Uterus (tissue), 3 donors: ENCODE measurements at regions not wholly inside any gene's neighbourhood (a gene's known extent, or its start where the extent isn't known, plus 50 kb on each side); places are given as distances from the start of the nearest gene placed in this dataset.

Source experiments
- DNase-seq, 2 donors: peaks; one replicate each; pipeline ENCODE4 v3.0.0-alpha.2; 2019 to 2020
- H3K27ac ChIP-seq, 2 donors: fragments of 200-600 bp; sonication (generic); 1 replicate in 1 of 2; 2 replicates in 1 of 2; pipeline ENCODE4 v1.5.1; 2016 to 2018
- H3K27me3 ChIP-seq, 2 donors: fragments of 200-600 bp; sonication (generic); one replicate each; pipeline ENCODE4 v1.5.1; 2018 to 2019; ENCODE audit warnings: control low read depth in 1 of 2
- H3K36me3 ChIP-seq, 2 donors: fragments of 200-600 bp; sonication (generic); one replicate each; pipeline ENCODE4 v1.5.1; 2019; ENCODE audit warnings: control low read depth in 1 of 2
- H3K4me1 ChIP-seq, 2 donors: fragments of 200-600 bp; sonication (generic); one replicate each; pipeline ENCODE4 v1.5.1; 2018 to 2019; ENCODE audit warnings: control low read depth in 1 of 2
- H3K4me3 ChIP-seq, 2 donors: fragments of 200-600 bp; sonication (generic); 1 replicate in 1 of 2; 2 replicates in 1 of 2; pipeline ENCODE4 v1.5.1; 2018 to 2019; ENCODE audit warnings: mild to moderate bottlenecking in 1 of 2
- H3K9me3 ChIP-seq, 2 donors: fragments of 200-600 bp; sonication (generic); one replicate each; pipeline ENCODE4 v1.5.1; 2019; ENCODE audit warnings: control low read depth in 1 of 2
- POLR2A ChIP-seq, 2 donors: fragments of 450-650 bp; IDR thresholded peaks; one replicate each; pipeline ENCODE4 v1.6.1; 2016; ENCODE audit warnings: antibody characterized with exemption in 2 of 2, mild to moderate bottlenecking in 1 of 2, moderate library complexity in 1 of 2
- intact Hi-C: fragments of 100-400 bp; cut with DNase I; formaldehyde crosslinking; loops from one replicate; pipeline ENCODE4 v1.15.1; 2023; ENCODE audit warnings: low total_unique reads
- TF ChIP-seq, protein P1 (sequence below), 4 experiments: fragments of 200-600 bp in 2 of 4; fragments of 450-650 bp in 2 of 4; sonication (generic) in 2 of 4; IDR thresholded peaks; one replicate each; pipeline ENCODE4 v1.5.1; 2016 to 2019; ENCODE audit warnings: antibody characterized with exemption in 4 of 4, mild to moderate bottlenecking in 2 of 4, moderate library complexity in 1 of 4
- donor health status: DM: yes; HTN: yes; CAD: no.

DNA sequence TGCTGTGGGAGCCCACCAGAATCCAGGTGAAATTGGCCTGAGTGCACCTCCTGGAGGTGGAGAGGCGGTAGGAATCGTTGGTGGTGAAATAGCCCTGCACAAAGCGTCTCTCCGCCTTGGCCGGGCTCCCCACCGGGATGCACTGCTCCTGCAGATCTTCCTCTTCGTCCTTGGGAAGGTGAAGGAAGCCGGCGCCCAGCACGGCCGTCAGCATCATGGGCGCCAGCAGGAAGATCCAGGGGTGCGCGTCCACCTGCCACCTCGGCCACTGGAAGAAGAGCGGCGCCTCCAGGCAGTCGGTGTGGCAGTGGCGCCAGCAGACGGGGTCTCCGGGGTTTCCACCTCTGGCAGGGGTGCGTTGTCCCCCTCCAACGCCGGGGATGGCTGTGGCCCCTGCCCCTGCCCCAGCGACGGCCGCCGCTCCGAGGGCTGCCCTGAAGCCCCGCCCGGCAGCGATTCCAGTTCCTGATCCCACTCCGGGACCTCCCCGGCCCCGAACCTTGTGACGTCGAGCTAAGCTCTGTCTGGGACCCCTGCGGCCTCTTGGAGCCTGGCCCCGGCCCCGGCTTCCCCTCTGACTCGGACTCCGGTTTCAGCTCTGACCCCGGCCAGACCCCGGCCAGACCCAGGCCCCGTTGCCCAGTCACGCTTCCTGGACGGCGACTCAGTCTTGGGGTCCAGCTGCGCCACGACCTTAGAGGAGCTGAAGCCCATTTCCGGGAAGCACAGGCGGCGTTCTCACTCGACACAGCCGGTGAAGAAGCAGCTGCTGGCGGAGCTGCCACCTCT, 91.9 kb downstream of the CD164 start:
- Histone ChIP-seq H3K27me3 (no peaks in the 10 kb centered on the region), H3K4me1 (no peaks in the 10 kb centered on the region), H3K9me3 (no peaks in the 10 kb centered on the region), H3K4me3 (no peak overlapping the region), H3K36me3 (no peaks in the 10 kb centered on the region), H3K27ac (no peak overlapping the region)
- DNase-seq = no peak
- intact Hi-C loops = no loop called here
- TF ChIP-seq, protein P1, sequence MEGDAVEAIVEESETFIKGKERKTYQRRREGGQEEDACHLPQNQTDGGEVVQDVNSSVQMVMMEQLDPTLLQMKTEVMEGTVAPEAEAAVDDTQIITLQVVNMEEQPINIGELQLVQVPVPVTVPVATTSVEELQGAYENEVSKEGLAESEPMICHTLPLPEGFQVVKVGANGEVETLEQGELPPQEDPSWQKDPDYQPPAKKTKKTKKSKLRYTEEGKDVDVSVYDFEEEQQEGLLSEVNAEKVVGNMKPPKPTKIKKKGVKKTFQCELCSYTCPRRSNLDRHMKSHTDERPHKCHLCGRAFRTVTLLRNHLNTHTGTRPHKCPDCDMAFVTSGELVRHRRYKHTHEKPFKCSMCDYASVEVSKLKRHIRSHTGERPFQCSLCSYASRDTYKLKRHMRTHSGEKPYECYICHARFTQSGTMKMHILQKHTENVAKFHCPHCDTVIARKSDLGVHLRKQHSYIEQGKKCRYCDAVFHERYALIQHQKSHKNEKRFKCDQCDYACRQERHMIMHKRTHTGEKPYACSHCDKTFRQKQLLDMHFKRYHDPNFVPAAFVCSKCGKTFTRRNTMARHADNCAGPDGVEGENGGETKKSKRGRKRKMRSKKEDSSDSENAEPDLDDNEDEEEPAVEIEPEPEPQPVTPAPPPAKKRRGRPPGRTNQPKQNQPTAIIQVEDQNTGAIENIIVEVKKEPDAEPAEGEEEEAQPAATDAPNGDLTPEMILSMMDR (IDR thresholded peaks at IDR 0.05) = no peak
- TF ChIP-seq POLR2A (IDR thresholded peaks at IDR 0.05) = no peak

- no peaks in the 10 kb centered on the region for H3K36me3 ChIP-seq
- intact Hi-C loops = no loop called here
- no peaks in the 10 kb centered on the region for H3K9me3 ChIP-seq
- H3K4me3 ChIP-seq = no peak overlapping the region
- H3K27me3 ChIP-seq = no peaks in the 10 kb centered on the region
- TF ChIP-seq POLR2A (IDR thresholded peaks at IDR 0.05) = no peak
- TF ChIP-seq, protein P1 (IDR thresholded peaks at IDR 0.05) = no peak
- DNase-seq = no peak
- H3K27ac ChIP-seq = no peak overlapping the region
- H3K4me1 ChIP-seq = no peaks in the 10 kb centered on the region
These were observed 96.9 kb downstream of the CD164 start for GRCh38 chr6:109285366-109285765.

DNA sequence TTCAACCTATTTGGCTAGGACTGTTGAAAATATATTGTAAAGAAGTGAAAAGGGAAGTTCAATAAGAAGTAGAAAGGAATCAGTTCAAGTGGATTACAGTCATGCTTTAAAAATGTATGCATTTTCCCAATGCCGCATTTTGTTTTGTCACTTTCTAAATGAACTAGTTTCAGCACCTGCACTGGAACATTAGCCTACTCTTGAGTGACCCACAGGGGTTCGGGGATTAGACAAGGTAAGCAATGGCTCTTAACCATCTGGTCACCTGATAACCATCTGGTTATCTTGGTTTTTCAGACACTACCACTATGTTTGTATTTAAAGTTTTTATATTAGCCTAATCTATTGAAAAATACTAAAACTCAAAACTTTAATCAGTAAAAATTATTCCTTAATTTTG, 97.6 kb downstream of the CD164 start:
- H3K27ac ChIP-seq = no peak overlapping the region
- H3K4me1 ChIP-seq = no peaks in the 10 kb centered on the region
- no peak for DNase-seq
- TF ChIP-seq, protein P1 (IDR thresholded peaks at IDR 0.05) = no peak
- no peak for TF ChIP-seq POLR2A (IDR thresholded peaks at IDR 0.05)
- H3K9me3 ChIP-seq = no peaks in the 10 kb centered on the region
- intact Hi-C loops = no loop called here
- H3K27me3 ChIP-seq = no peaks in the 10 kb centered on the region
- no peak overlapping the region for H3K4me3 ChIP-seq
- H3K36me3 ChIP-seq = no peaks in the 10 kb centered on the region

GRCh38 chr6:109282756-109283155, 99.5 kb downstream of the CD164 start:
- H3K36me3 ChIP-seq = no peaks in the 10 kb centered on the region
- no peaks in the 10 kb centered on the region for H3K4me1 ChIP-seq
- TF ChIP-seq POLR2A (IDR thresholded peaks at IDR 0.05) = no peak
- TF ChIP-seq, protein P1 (IDR thresholded peaks at IDR 0.05) = no peak
- H3K27me3 ChIP-seq = no peaks in the 10 kb centered on the region
- DNase-seq = no peak
- no peak overlapping the region for H3K27ac ChIP-seq
- H3K9me3 ChIP-seq = no peaks in the 10 kb centered on the region
- intact Hi-C loops = no loop called here
- H3K4me3 ChIP-seq = no peak overlapping the region

GRCh38 chr6:109279628-109280027, 102.6 kb downstream of the CD164 start:
- no peaks in the 10 kb centered on the region for H3K4me1 ChIP-seq
- no peaks in the 10 kb centered on the region for H3K27me3 ChIP-seq
- no peaks in the 10 kb centered on the region for H3K9me3 ChIP-seq
- no peak overlapping the region for H3K27ac ChIP-seq
- TF ChIP-seq, protein P1 (IDR thresholded peaks at IDR 0.05) = no peak
- TF ChIP-seq POLR2A (IDR thresholded peaks at IDR 0.05) = no peak
- no peak for DNase-seq
- H3K4me3 ChIP-seq = no peak overlapping the region
- H3K36me3 ChIP-seq = no peaks in the 10 kb centered on the region
- intact Hi-C loops = no loop called here
